ENCODE measurements at regions not wholly inside any gene's neighbourhood (a gene's known extent, or its start where the extent isn't known, plus 50 kb on each side); places are given as distances from the start of the nearest gene placed in this dataset.
A peak's percentile ranks its signal among the peaks of the same experiment; 100 is the strongest.

- H3K4me3 ChIP-seq (ENCODE audit: low read length) = no peak overlapping the region
- DNase-seq (ENCODE audit: low read depth) = peak; percentile 2
- no peak for TF ChIP-seq CTCF (IDR thresholded peaks at IDR 0.05; ENCODE audit: insufficient read depth, low read depth, low read length, missing control alignments)
Observed at GRCh38 chr4:29571322-29571721, 1148.8 kb upstream of the PCDH7 start.

- TF ChIP-seq CTCF (IDR thresholded peaks at IDR 0.05; ENCODE audit: insufficient read depth, low read depth, low read length, missing control alignments) = no peak
- no peak for DNase-seq (ENCODE audit: low read depth)
- H3K4me3 ChIP-seq (ENCODE audit: low read length) = no peak overlapping the region
Observed at GRCh38 chr4:29578329-29578728, 1141.8 kb upstream of the PCDH7 start.

GRCh38 chr4:29581457-29581856 lies 1138.7 kb upstream of the PCDH7 start:
- DNase-seq (ENCODE audit: low read depth) = no peak

GRCh38 chr4:29588617-29589016 lies 1131.6 kb upstream of the PCDH7 start:
- no peak for DNase-seq (ENCODE audit: low read depth)
- no peak for TF ChIP-seq CTCF (IDR thresholded peaks at IDR 0.05; ENCODE audit: insufficient read depth, low read depth, low read length, missing control alignments)
- no peak overlapping the region for H3K4me3 ChIP-seq (ENCODE audit: low read length)

More at GRCh38 chr4:29581457-29581856, 1138.7 kb upstream of the PCDH7 start:
- H3K4me3 ChIP-seq (ENCODE audit: low read length) = no peak overlapping the region
- TF ChIP-seq CTCF (IDR thresholded peaks at IDR 0.05; ENCODE audit: insufficient read depth, low read depth, low read length, missing control alignments) = no peak

- TF ChIP-seq CTCF (IDR thresholded peaks at IDR 0.05; ENCODE audit: insufficient read depth, low read depth, low read length, missing control alignments) = no peak
- no peak for DNase-seq (ENCODE audit: low read depth)
- H3K4me3 ChIP-seq (ENCODE audit: low read length) = no peak overlapping the region
Observed at GRCh38 chr4:29596228-29596627, 1123.9 kb upstream of the PCDH7 start.

- no peak overlapping the region for H3K4me3 ChIP-seq (ENCODE audit: low read length)
- DNase-seq (ENCODE audit: low read depth) = no peak
- TF ChIP-seq CTCF (IDR thresholded peaks at IDR 0.05; ENCODE audit: insufficient read depth, low read depth, low read length, missing control alignments) = no peak
Observed at GRCh38 chr4:29619168-29619567, 1101.0 kb upstream of the PCDH7 start.

- H3K4me3 ChIP-seq (ENCODE audit: low read length) = no peak overlapping the region
- DNase-seq (ENCODE audit: low read depth) = no peak
- no peak for TF ChIP-seq CTCF (IDR thresholded peaks at IDR 0.05; ENCODE audit: insufficient read depth, low read depth, low read length, missing control alignments)
Observed at GRCh38 chr4:29632199-29632598, 1088.0 kb upstream of the PCDH7 start.

Data from epithelial cell of esophagus (primary cell).